ENCODE measurements at regions not wholly inside any gene's neighbourhood (a gene's known extent, or its start where the extent isn't known, plus 50 kb on each side); places are given as distances from the start of the nearest gene placed in this dataset.

GRCh38 chr5:155068616-155069100 lies 55.1 kb downstream of the KIF4B start:
- Mint-ChIP-seq H3K4me1 (no peaks in the 10 kb centered on the region), H3K36me3 (no peaks in the 10 kb centered on the region), H3K9me3 (no peaks in the 10 kb centered on the region), H3K4me3 (no peak overlapping the region), H3K27ac (no peak overlapping the region), H3K27me3 (peaks cover 1% of the 10 kb centered on the region)

GRCh38 chr5:155069961-155070360 lies 56.4 kb downstream of the KIF4B start:
- no peaks in the 10 kb centered on the region for H3K9me3 Mint-ChIP-seq
- H3K27ac Mint-ChIP-seq: no peak overlapping the region
- no peak overlapping the region for H3K4me3 Mint-ChIP-seq
- no peaks in the 10 kb centered on the region for H3K36me3 Mint-ChIP-seq
- no peaks in the 10 kb centered on the region for H3K4me1 Mint-ChIP-seq
- H3K27me3 Mint-ChIP-seq: peaks cover 1% of the 10 kb centered on the region

- no peaks in the 10 kb centered on the region for H3K4me1 Mint-ChIP-seq
- H3K36me3 Mint-ChIP-seq: no peaks in the 10 kb centered on the region
- no peak overlapping the region for H3K27ac Mint-ChIP-seq
- H3K27me3 Mint-ChIP-seq: peaks cover 1% of the 10 kb centered on the region
- H3K9me3 Mint-ChIP-seq: no peaks in the 10 kb centered on the region
- H3K4me3 Mint-ChIP-seq: no peak overlapping the region
Observed at GRCh38 chr5:155070781-155071180, 57.2 kb downstream of the KIF4B start.

GRCh38 chr5:155076379-155076778 lies 62.8 kb downstream of the KIF4B start:
- H3K4me3 Mint-ChIP-seq: no peak overlapping the region

GRCh38 chr5:155079698-155080097 lies 66.1 kb downstream of the KIF4B start:
- peaks cover 15% of the 10 kb centered on the region for H3K27me3 Mint-ChIP-seq
- H3K4me3 Mint-ChIP-seq: no peak overlapping the region
- no peaks in the 10 kb centered on the region for H3K36me3 Mint-ChIP-seq
- no peaks in the 10 kb centered on the region for H3K4me1 Mint-ChIP-seq
- no peak overlapping the region for H3K27ac Mint-ChIP-seq
- no peaks in the 10 kb centered on the region for H3K9me3 Mint-ChIP-seq

More at GRCh38 chr5:155076379-155076778, 62.8 kb downstream of the KIF4B start:
- H3K9me3 Mint-ChIP-seq: no peaks in the 10 kb centered on the region
- H3K27ac Mint-ChIP-seq: no peak overlapping the region
- H3K4me1 Mint-ChIP-seq: no peaks in the 10 kb centered on the region
- no peaks in the 10 kb centered on the region for H3K36me3 Mint-ChIP-seq
- peaks cover 12% of the 10 kb centered on the region for H3K27me3 Mint-ChIP-seq

GRCh38 chr5:155080721-155081120 lies 67.2 kb downstream of the KIF4B start:
- no peaks in the 10 kb centered on the region for H3K36me3 Mint-ChIP-seq
- H3K9me3 Mint-ChIP-seq: no peaks in the 10 kb centered on the region
- no peak overlapping the region for H3K4me3 Mint-ChIP-seq
- H3K27ac Mint-ChIP-seq: no peak overlapping the region
- H3K4me1 Mint-ChIP-seq: no peaks in the 10 kb centered on the region
- H3K27me3 Mint-ChIP-seq: peaks cover 15% of the 10 kb centered on the region

- Mint-ChIP-seq H3K27ac (no peak overlapping the region), H3K4me3 (no peak overlapping the region), H3K9me3 (no peaks in the 10 kb centered on the region), H3K4me1 (no peaks in the 10 kb centered on the region), H3K36me3 (no peaks in the 10 kb centered on the region), H3K27me3 (peaks cover 19% of the 10 kb centered on the region)
Observed at GRCh38 chr5:155081618-155082017, 68.1 kb downstream of the KIF4B start.

- peaks cover 15% of the 10 kb centered on the region for H3K27me3 Mint-ChIP-seq
- H3K36me3 Mint-ChIP-seq: no peaks in the 10 kb centered on the region
- H3K9me3 Mint-ChIP-seq: no peaks in the 10 kb centered on the region
- H3K4me3 Mint-ChIP-seq: no peak overlapping the region
- H3K4me1 Mint-ChIP-seq: no peaks in the 10 kb centered on the region
- H3K27ac Mint-ChIP-seq: no peak overlapping the region
Observed at GRCh38 chr5:155082401-155082800, 68.8 kb downstream of the KIF4B start.

- Mint-ChIP-seq H3K27me3 (peaks cover 13% of the 10 kb centered on the region), H3K36me3 (no peaks in the 10 kb centered on the region), H3K4me3 (no peak overlapping the region), H3K4me1 (no peaks in the 10 kb centered on the region), H3K9me3 (no peaks in the 10 kb centered on the region), H3K27ac (no peak overlapping the region)
Observed at GRCh38 chr5:155085282-155085989, 71.9 kb downstream of the KIF4B start.

GRCh38 chr5:155087036-155087435 lies 73.5 kb downstream of the KIF4B start:
- no peaks in the 10 kb centered on the region for H3K36me3 Mint-ChIP-seq
- no peak overlapping the region for H3K4me3 Mint-ChIP-seq
- no peak overlapping the region for H3K27ac Mint-ChIP-seq
- no peaks in the 10 kb centered on the region for H3K4me1 Mint-ChIP-seq
- H3K9me3 Mint-ChIP-seq: no peaks in the 10 kb centered on the region
- H3K27me3 Mint-ChIP-seq: peaks cover 10% of the 10 kb centered on the region

- H3K4me1 Mint-ChIP-seq: no peaks in the 10 kb centered on the region
- no peaks in the 10 kb centered on the region for H3K9me3 Mint-ChIP-seq
- H3K36me3 Mint-ChIP-seq: no peaks in the 10 kb centered on the region
- peaks cover 13% of the 10 kb centered on the region for H3K27me3 Mint-ChIP-seq
- no peak overlapping the region for H3K27ac Mint-ChIP-seq
- H3K4me3 Mint-ChIP-seq: no peak overlapping the region
Observed at GRCh38 chr5:155088811-155089210, 75.3 kb downstream of the KIF4B start.

GRCh38 chr5:155089643-155090042 lies 76.1 kb downstream of the KIF4B start:
- peaks cover 13% of the 10 kb centered on the region for H3K27me3 Mint-ChIP-seq
- H3K4me3 Mint-ChIP-seq: no peak overlapping the region
- no peaks in the 10 kb centered on the region for H3K4me1 Mint-ChIP-seq
- H3K27ac Mint-ChIP-seq: no peak overlapping the region
- no peaks in the 10 kb centered on the region for H3K36me3 Mint-ChIP-seq
- H3K9me3 Mint-ChIP-seq: no peaks in the 10 kb centered on the region

- peaks cover 16% of the 10 kb centered on the region for H3K27me3 Mint-ChIP-seq
- H3K4me3 Mint-ChIP-seq: no peak overlapping the region
- H3K4me1 Mint-ChIP-seq: no peaks in the 10 kb centered on the region
- H3K36me3 Mint-ChIP-seq: no peaks in the 10 kb centered on the region
- no peaks in the 10 kb centered on the region for H3K9me3 Mint-ChIP-seq
- no peak overlapping the region for H3K27ac Mint-ChIP-seq
Observed at GRCh38 chr5:155091063-155091648, 77.6 kb downstream of the KIF4B start.

GRCh38 chr5:155091768-155092717 lies 78.5 kb downstream of the KIF4B start:
- no peaks in the 10 kb centered on the region for H3K9me3 Mint-ChIP-seq
- H3K4me3 Mint-ChIP-seq: no peak overlapping the region
- H3K27me3 Mint-ChIP-seq: peaks cover 14% of the 10 kb centered on the region
- no peaks in the 10 kb centered on the region for H3K4me1 Mint-ChIP-seq
- H3K36me3 Mint-ChIP-seq: no peaks in the 10 kb centered on the region
- H3K27ac Mint-ChIP-seq: no peak overlapping the region

GRCh38 chr5:155094455-155094854 lies 80.9 kb downstream of the KIF4B start:
- no peaks in the 10 kb centered on the region for H3K36me3 Mint-ChIP-seq
- H3K9me3 Mint-ChIP-seq: no peaks in the 10 kb centered on the region
- H3K27me3 Mint-ChIP-seq: peaks cover 11% of the 10 kb centered on the region
- H3K4me3 Mint-ChIP-seq: no peak overlapping the region
- H3K27ac Mint-ChIP-seq: no peak overlapping the region
- H3K4me1 Mint-ChIP-seq: no peaks in the 10 kb centered on the region

GRCh38 chr5:155097995-155098394 lies 84.4 kb downstream of the KIF4B start:
- Mint-ChIP-seq H3K27me3 (peaks cover 6% of the 10 kb centered on the region), H3K4me3 (no peak overlapping the region), H3K36me3 (no peaks in the 10 kb centered on the region), H3K4me1 (no peaks in the 10 kb centered on the region), H3K9me3 (no peaks in the 10 kb centered on the region), H3K27ac (no peak overlapping the region)

All from activated naive CD4-positive, alpha-beta T cell treated with anti-CD3 and anti-CD28 coated beads, Interleukin-2, amount 50 U/mL, for 24 hours (primary cell).